22Rv1 (cell line): ENCODE measurements at regions not wholly inside any gene's neighbourhood (a gene's known extent, or its start where the extent isn't known, plus 50 kb on each side); places are given as distances from the start of the nearest gene placed in this dataset.

Experiments
- ZFX ChIP-seq: fragments of 450-650 bp; IDR thresholded peaks from 2 replicates; pipeline ENCODE4 v1.6.1; 2017; ENCODE audit warnings: antibody characterized with exemption, borderline replicate concordance
- TF ChIP-seq, protein P1 (sequence below): fragments of 450-650 bp; IDR thresholded peaks from 2 replicates; pipeline ENCODE4 v1.5.1; 2017; ENCODE audit warnings: mild to moderate bottlenecking

DNA sequence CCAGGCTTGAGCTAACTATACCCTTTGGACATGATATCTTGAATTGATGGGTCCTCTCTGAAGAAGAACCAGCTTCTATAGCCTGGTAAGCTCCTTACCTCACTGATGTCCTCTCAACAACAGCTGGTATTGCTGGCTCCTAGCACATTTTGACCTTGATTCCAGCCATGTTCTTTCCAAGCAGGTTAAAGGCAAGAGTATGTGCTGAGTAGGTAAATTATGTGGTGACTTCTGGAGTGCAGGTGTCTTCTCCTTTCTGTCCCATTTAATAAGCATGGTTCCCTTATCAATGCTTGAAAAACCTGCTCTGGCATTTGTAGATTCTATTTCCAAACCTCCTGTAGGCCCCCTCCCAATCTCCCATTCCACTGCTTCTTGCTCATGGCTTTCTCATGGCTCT, 300.1 kb downstream of the UTP18 start:
- TF ChIP-seq, protein P1, sequence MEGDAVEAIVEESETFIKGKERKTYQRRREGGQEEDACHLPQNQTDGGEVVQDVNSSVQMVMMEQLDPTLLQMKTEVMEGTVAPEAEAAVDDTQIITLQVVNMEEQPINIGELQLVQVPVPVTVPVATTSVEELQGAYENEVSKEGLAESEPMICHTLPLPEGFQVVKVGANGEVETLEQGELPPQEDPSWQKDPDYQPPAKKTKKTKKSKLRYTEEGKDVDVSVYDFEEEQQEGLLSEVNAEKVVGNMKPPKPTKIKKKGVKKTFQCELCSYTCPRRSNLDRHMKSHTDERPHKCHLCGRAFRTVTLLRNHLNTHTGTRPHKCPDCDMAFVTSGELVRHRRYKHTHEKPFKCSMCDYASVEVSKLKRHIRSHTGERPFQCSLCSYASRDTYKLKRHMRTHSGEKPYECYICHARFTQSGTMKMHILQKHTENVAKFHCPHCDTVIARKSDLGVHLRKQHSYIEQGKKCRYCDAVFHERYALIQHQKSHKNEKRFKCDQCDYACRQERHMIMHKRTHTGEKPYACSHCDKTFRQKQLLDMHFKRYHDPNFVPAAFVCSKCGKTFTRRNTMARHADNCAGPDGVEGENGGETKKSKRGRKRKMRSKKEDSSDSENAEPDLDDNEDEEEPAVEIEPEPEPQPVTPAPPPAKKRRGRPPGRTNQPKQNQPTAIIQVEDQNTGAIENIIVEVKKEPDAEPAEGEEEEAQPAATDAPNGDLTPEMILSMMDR = no peak
- TF ChIP-seq ZFX = no peak
